HEK293T (cell line): ENCODE measurements at regions not wholly inside any gene's neighbourhood (a gene's known extent, or its start where the extent isn't known, plus 50 kb on each side); places are given as distances from the start of the nearest gene placed in this dataset.

ENCODE experiments used
- BHLHE40 ChIP-seq: fragments of 450-650 bp; IDR thresholded peaks from 2 replicates; pipeline ENCODE4 v1.6.1; 2016; ENCODE audit warnings: mild to moderate bottlenecking, moderate library complexity, borderline replicate concordance
- FOXA1 ChIP-seq: fragments of 450-650 bp; IDR thresholded peaks from 2 replicates; pipeline ENCODE4 v1.6.1; 2016; ENCODE audit warnings: mild to moderate bottlenecking
- FOXM1 ChIP-seq: fragments of 450-650 bp; IDR thresholded peaks from 2 replicates; pipeline ENCODE4 v1.6.1; 2017; ENCODE audit warnings: mild to moderate bottlenecking, borderline replicate concordance
- SP1 ChIP-seq: fragments of 450-650 bp; IDR thresholded peaks from 2 replicates; pipeline ENCODE4 v1.6.1; 2017

DNA sequence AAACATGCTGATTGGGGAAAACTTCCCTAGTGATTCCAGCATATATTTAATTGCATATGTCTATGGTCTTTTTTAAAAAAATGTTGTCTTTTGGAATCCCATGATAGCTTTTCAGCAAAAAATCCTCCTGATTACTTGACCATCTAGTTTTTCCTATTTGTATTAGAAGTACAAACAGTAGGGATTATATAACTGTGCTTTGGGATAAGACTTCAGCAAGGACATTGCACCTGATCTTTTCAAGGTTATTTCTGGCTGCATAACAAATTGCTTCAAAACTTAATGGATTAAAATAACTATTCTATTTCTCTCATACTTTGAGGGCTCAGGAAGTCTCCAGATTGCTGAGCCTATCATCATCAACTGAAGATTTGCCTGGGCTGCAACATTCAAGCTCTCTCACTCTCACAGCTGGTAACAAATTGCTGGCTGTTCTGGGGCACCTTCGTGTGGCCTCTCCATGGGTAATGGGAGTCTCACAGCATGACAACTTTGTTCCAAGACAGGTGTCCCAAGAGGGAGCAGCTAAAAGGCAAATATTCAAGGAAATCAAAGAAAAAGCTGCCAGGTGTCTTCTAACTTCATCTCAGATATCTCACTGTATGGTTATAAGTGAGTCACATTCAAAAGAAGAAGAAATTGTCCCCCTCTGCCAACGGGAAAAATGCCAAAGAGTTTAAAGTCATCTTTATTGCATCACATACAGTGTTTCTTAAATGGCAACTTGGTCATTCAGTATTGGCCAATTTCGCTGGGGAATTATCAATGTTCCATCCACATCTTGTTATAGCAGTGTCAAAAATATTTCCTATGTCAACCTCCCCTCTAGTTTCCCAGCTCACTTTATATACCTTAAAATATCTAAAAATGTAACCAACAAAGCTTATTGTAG lies 644.5 kb upstream of the GRM7 start:
- TF ChIP-seq SP1, result no peak
- no peak for TF ChIP-seq FOXM1
- TF ChIP-seq BHLHE40, result no peak
- TF ChIP-seq FOXA1, result no peak
